ENCODE measurements at regions not wholly inside any gene's neighbourhood (a gene's known extent, or its start where the extent isn't known, plus 50 kb on each side); places are given as distances from the start of the nearest gene placed in this dataset.

DNA sequence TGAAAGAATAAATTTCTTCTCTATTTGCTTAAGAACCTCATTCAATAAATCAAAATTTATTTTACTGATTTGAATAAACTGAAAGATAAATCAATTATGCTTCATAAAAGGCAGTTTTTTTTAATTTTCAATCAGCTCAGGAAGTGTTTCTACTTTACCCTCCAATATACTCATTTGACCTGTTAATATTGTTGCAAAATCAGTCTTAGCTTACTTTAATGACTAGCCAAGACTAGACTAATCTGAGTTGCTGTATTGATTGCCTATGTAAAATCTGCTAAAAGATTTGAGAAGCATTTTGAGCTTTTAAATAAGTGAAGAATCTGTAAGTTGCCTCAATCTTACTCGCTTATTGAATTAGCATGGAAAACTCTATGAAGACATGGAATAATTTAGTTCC, 179.1 kb upstream of the LYPLAL1 start:
- TF ChIP-seq POLR2A (IDR thresholded peaks at IDR 0.05) (no peak), EP300 (IDR thresholded peaks at IDR 0.05) (no peak)
- TF ChIP-seq, protein P1, sequence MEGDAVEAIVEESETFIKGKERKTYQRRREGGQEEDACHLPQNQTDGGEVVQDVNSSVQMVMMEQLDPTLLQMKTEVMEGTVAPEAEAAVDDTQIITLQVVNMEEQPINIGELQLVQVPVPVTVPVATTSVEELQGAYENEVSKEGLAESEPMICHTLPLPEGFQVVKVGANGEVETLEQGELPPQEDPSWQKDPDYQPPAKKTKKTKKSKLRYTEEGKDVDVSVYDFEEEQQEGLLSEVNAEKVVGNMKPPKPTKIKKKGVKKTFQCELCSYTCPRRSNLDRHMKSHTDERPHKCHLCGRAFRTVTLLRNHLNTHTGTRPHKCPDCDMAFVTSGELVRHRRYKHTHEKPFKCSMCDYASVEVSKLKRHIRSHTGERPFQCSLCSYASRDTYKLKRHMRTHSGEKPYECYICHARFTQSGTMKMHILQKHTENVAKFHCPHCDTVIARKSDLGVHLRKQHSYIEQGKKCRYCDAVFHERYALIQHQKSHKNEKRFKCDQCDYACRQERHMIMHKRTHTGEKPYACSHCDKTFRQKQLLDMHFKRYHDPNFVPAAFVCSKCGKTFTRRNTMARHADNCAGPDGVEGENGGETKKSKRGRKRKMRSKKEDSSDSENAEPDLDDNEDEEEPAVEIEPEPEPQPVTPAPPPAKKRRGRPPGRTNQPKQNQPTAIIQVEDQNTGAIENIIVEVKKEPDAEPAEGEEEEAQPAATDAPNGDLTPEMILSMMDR (IDR thresholded peaks at IDR 0.05) = no peak

Data from ovary (tissue), 3 donors.